ENCODE measurements at regions not wholly inside any gene's neighbourhood (a gene's known extent, or its start where the extent isn't known, plus 50 kb on each side); places are given as distances from the start of the nearest gene placed in this dataset.

- H3K27me3 ChIP-seq = no peaks in the 10 kb centered on the region
- no peak for DNase-seq
- intact Hi-C loops (cut with DNase I) = loop anchor here in 2 of 10 donors (5.0 to 10.0 kb wide), 2 partner anchors 325 to 413 kb away; no protein-coding TSS in a partner anchor
- H3K36me3 ChIP-seq = no peaks in the 10 kb centered on the region
- no peak overlapping the region for H3K4me3 ChIP-seq
- TF ChIP-seq POLR2A (IDR thresholded peaks at IDR 0.05) = no peak
- peak in 3 of 12 donors; percentile 24 to 32 (median 30) for TF ChIP-seq CTCF (IDR thresholded peaks at IDR 0.05)
- peak in 3 of 4 donors; percentile 43 to 60 (median 52) for ATAC-seq
- peaks cover 0 to 33% (median 13%) of the 10 kb centered on the region in 12 donors for H3K4me1 ChIP-seq
- H3K27ac ChIP-seq = peak overlapping the region in 9 of 12 donors; percentile 5 to 77 (median 67)
- no peaks in the 10 kb centered on the region for H3K9me3 ChIP-seq
- WGBS, 4 donors = 61 to 73% (median 66%) methylated on average over 4 of the region's 4 CpGs
Measured at GRCh38 chr7:112571852-112572607, 91.2 kb downstream of the LSMEM1 start.

DNA sequence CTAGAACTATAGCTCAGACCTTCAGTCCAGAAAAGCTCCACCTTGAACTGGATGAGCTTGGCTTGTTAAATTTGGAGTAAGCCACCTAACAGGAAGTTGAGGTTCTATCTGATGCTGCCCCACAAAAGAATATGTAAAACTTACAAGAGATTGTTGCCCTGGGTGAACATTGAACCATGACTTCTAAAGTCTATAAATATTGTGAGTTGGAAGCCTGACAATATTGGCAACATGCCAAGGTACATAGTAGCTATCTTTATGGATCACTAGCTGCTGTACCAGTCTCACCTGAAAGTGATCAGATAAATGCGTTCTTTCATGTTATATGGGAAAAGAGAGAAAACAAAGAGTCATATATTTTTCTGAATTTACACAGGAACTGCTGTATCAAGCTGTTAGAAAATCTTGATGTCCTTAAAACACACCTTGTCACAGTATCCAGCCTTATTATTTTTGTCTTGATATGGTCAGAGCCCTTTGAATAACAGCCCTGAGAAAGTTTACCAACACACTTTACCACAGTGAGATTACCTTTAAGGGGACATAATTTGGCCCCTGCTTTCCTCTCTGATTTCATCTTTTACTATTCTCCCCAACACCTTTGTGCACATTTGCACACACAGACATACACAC is 92.0 kb downstream of the LSMEM1 start:
- TF ChIP-seq POLR2A (IDR thresholded peaks at IDR 0.05) (no peak), CTCF (IDR thresholded peaks at IDR 0.05) (no peak)
- Histone ChIP-seq H3K4me1 (peaks cover 0 to 31% (median 11%) of the 10 kb centered on the region in 12 donors), H3K27ac (peak overlapping the region in 10 of 12 donors; percentile 5 to 77 (median 66)), H3K9me3 (no peaks in the 10 kb centered on the region), H3K4me3 (no peak overlapping the region), H3K27me3 (no peaks in the 10 kb centered on the region), H3K36me3 (no peaks in the 10 kb centered on the region)
- DNase-seq (no peak), ATAC-seq (peak in 2 of 4 donors; percentile 25 to 39)
- intact Hi-C loops (cut with DNase I) = loop anchor here in 2 of 10 donors (5.0 to 10.0 kb wide), 2 partner anchors 325 to 412 kb away; no protein-coding TSS in a partner anchor
- WGBS, 4 donors = 19 to 46% (median 31%) methylated on average over 1 of the region's 1 CpG

- WGBS, 4 donors = 38 to 48% (median 45%) methylated on average over 6 of the region's 6 CpGs
- peak; percentile 13 to 44 (median 32) for ATAC-seq
- no peaks in the 10 kb centered on the region for H3K27me3 ChIP-seq
- intact Hi-C loops (cut with DNase I) = loop anchor here in 2 of 10 donors (5.0 to 10.0 kb wide), 2 partner anchors 324 to 411 kb away; no protein-coding TSS in a partner anchor
- peak overlapping the region in 11 of 12 donors; percentile 5 to 77 (median 64) for H3K27ac ChIP-seq
- no peaks in the 10 kb centered on the region for H3K9me3 ChIP-seq
- H3K4me1 ChIP-seq = peaks cover 0 to 31% (median 11%) of the 10 kb centered on the region in 12 donors
- no peak overlapping the region for H3K4me3 ChIP-seq
- H3K36me3 ChIP-seq = no peaks in the 10 kb centered on the region
- TF ChIP-seq POLR2A (IDR thresholded peaks at IDR 0.05) (no peak), CTCF (IDR thresholded peaks at IDR 0.05) (no peak)
- DNase-seq = no peak
Measured at GRCh38 chr7:112573302-112574039, 92.7 kb downstream of the LSMEM1 start.

All from heart left ventricle (tissue), 16 donors.